HUES64 (cell line): ENCODE measurements at regions not wholly inside any gene's neighbourhood (a gene's known extent, or its start where the extent isn't known, plus 50 kb on each side); places are given as distances from the start of the nearest gene placed in this dataset.

Source experiments
- H3K27ac ChIP-seq: 2 replicates; pipeline ENCODE4 v1.7.0; 2013; ENCODE audit warnings: low read depth, low read length, inconsistent platforms
- H3K27me3 ChIP-seq: 2 replicates; pipeline ENCODE4 v1.6.1; 2013; ENCODE audit warnings: mild to moderate bottlenecking, low read length; ENCODE audit not compliant: insufficient read depth
- H3K36me3 ChIP-seq: 2 replicates; pipeline ENCODE4 v1.6.1; 2013; ENCODE audit warnings: mild to moderate bottlenecking, low read length; ENCODE audit not compliant: insufficient read depth
- H3K4me1 ChIP-seq: 2 replicates; pipeline ENCODE4 v1.6.1; 2013; ENCODE audit warnings: mild to moderate bottlenecking, low read length, moderate library complexity; ENCODE audit not compliant: insufficient read depth
- H3K4me3 ChIP-seq: 2 replicates; pipeline ENCODE4 v1.5.1; 2013; ENCODE audit warnings: mild to moderate bottlenecking, low read length, moderate library complexity
- H3K9ac ChIP-seq: 2 replicates; pipeline ENCODE4 v1.6.1; 2013; ENCODE audit warnings: mild to moderate bottlenecking, low read depth, low read length
- H3K9me3 ChIP-seq: 2 replicates; pipeline ENCODE4 v1.6.1; 2013; ENCODE audit warnings: low read depth, low read length; ENCODE audit not compliant: insufficient read depth
- WGBS: fragments of 150-250, 120-280 bp; methylation state at CpG from one replicate; pipeline ENCODE4 v1.1.7; 2013; ENCODE audit warnings: missing lambda C conversion rate; 5-methylcytosine and 5-hydroxymethylcytosine counted together

DNA sequence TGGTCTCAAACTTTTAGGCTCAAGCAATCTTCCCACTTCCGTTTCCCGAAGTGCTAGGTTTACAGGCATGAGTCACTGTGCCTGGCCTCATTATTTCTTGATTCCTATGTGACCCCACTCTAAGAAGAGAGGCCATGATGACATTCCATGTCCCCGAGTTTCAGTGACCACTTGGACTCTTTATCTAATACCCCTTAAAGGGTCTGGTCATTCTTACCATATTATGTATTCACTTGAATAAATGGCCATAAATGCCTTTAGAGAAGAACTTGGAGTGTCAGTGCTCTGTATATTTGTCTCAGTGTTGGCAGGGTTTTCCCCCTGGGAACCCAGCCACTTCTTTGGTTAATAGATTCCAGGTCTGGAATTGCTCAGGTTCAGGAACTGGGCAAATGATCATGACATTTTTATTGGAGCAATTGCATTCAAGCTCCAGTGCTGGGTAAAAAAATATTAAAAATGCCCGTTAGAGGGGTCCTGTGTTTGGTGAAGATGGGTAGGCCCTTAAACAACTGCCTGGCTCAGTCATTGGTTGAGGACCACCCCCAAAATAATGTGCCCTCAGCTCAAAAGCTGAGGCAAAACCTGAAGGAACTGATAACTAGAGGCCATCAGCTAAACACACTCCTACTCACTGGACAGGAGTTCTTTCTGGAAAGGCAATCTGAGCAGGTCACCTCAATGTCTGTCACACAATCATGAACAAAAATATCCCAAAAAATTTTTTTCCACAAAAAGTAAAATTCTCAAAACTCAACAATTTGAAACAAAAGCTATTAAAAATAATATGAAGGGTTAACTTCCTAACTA is 186.6 kb upstream of the ZNF608 start:
- Histone ChIP-seq H3K9ac (no peak overlapping the region), H3K4me3 (no peak overlapping the region), H3K27ac (no peak overlapping the region), H3K27me3 (no peaks in the 10 kb centered on the region), H3K4me1 (peaks cover 6% of the 10 kb centered on the region; the same call in 1 of the 2 replicates), H3K36me3 (no peaks in the 10 kb centered on the region), H3K9me3 (no peaks in the 10 kb centered on the region)
- 66% methylated on average over 4 of the region's 4 CpGs for WGBS

- no peak overlapping the region for H3K9ac ChIP-seq
- H3K9me3 ChIP-seq = no peaks in the 10 kb centered on the region
- 87% methylated on average over 4 of the region's 4 CpGs for WGBS
- H3K27me3 ChIP-seq = no peaks in the 10 kb centered on the region
- no peak overlapping the region for H3K4me3 ChIP-seq
- peak overlapping the region; percentile 29; the same call in 1 of the 2 replicates for H3K27ac ChIP-seq
- no peaks in the 10 kb centered on the region for H3K36me3 ChIP-seq
- H3K4me1 ChIP-seq = peaks cover 6% of the 10 kb centered on the region; the same call in 1 of the 2 replicates
Measured at GRCh38 chr5:124935065-124935464, 188.6 kb upstream of the ZNF608 start.

DNA sequence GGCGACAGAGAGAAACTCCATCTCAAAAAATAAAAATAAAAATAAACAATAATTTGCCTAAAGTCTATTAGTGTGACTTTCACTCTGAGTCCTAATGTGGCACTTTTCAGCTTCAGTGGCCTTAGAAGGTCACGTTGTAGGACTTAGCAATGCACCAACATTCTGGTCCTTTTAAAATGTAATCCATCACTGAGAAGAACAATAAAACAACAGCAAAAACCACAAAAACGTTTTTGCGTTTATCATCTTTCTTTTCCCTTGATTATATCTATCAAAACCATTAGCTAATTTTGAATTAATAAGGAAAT is 190.1 kb upstream of the ZNF608 start:
- no peaks in the 10 kb centered on the region for H3K36me3 ChIP-seq
- no peak overlapping the region for H3K27ac ChIP-seq
- no peak overlapping the region for H3K9ac ChIP-seq
- H3K4me3 ChIP-seq = no peak overlapping the region
- H3K9me3 ChIP-seq = peaks cover 6% of the 10 kb centered on the region
- WGBS = 90% methylated on average over 4 of the region's 4 CpGs
- H3K4me1 ChIP-seq = peaks cover 6% of the 10 kb centered on the region; the same call in 1 of the 2 replicates
- no peaks in the 10 kb centered on the region for H3K27me3 ChIP-seq

DNA sequence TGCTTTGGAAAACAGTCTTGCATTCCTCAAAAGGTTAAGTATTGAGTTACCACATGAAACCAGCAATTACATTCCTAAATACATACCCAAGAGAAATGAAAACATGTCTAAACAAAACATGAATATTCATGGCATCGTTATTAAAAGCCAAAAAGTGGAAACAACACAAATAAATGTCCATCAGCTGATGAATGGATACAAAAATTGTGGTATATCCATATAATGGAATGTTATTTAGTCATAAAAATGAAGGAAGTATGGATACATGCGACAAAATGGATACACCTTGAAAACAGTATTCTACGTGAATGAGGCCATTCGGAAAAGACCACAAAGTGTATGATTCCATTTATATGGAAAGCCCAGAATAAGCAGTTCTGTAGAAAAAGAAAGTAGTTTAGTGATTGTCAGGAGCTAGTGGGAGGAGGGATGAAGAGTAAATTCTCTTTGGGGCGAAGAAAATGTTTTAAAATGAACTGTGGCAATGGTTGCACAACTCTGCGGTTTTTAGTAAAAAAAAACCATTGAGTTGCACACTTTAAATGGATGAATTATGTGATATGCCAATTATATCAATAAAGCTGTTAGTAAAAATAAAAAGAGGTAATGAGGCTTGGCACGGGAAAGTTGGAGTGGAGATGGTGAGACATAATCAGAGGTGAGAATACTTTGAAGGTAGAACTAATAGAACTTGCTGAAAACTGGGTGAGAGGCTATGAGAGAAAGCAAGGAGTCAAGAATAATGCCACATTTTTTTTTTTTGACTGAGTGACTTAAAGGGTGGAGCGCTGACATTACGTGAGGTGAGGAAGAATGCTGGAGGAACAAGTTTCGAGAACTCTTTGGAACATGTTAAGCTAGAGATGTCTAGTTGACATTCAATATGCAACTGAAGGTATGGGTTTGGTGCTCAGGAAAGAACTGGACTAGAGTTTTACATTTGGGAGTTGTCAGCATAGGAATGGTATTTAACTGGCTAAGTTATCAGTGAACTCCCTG is 194.9 kb upstream of the ZNF608 start:
- no peak overlapping the region for H3K27ac ChIP-seq
- no peak overlapping the region for H3K9ac ChIP-seq
- no peak overlapping the region for H3K4me3 ChIP-seq
- H3K36me3 ChIP-seq = no peaks in the 10 kb centered on the region
- WGBS = 84% methylated on average over 10 of the region's 10 CpGs
- H3K4me1 ChIP-seq = no peaks in the 10 kb centered on the region
- H3K9me3 ChIP-seq = peaks cover 6% of the 10 kb centered on the region
- H3K27me3 ChIP-seq = no peaks in the 10 kb centered on the region

DNA sequence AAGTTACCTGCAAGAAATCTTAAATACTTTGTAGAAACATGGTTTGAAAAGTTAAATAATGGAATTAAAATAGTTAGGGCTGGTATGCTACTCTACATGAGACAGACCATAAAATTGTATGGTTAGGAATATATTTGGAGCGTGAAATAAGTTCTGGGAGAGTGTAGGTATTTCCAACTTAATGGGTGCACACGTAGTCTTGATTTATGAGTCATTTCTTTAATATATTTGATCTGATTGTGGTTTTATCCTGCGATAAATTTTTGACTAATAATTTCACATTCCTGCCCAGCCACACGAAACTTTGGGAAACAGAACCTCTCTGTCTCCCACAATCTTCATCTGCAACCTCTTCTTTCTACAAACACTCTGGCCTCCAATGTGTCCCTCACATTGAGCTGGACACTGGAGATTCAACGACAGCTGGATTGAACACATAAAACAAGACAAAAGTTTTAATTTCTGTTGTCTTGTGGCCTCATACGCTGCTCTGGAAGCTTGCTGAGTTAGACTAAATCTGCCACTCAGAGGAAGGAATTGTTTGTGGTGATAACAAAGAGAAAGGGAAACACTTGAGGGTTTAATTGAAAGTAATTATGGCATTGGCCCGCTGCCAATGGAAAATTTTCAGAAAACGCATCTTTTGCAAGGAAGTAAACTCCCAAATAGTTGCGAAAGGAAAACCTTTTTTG is 201.8 kb upstream of the ZNF608 start:
- no peaks in the 10 kb centered on the region for H3K36me3 ChIP-seq
- H3K9me3 ChIP-seq = no peaks in the 10 kb centered on the region
- H3K4me1 ChIP-seq = peaks cover 23% of the 10 kb centered on the region
- no peak overlapping the region for H3K4me3 ChIP-seq
- no peak overlapping the region for H3K27ac ChIP-seq
- WGBS = 90% methylated on average over 9 of the region's 9 CpGs
- H3K27me3 ChIP-seq = no peaks in the 10 kb centered on the region
- H3K9ac ChIP-seq = no peak overlapping the region; the same call in 1 of the 2 replicates

DNA sequence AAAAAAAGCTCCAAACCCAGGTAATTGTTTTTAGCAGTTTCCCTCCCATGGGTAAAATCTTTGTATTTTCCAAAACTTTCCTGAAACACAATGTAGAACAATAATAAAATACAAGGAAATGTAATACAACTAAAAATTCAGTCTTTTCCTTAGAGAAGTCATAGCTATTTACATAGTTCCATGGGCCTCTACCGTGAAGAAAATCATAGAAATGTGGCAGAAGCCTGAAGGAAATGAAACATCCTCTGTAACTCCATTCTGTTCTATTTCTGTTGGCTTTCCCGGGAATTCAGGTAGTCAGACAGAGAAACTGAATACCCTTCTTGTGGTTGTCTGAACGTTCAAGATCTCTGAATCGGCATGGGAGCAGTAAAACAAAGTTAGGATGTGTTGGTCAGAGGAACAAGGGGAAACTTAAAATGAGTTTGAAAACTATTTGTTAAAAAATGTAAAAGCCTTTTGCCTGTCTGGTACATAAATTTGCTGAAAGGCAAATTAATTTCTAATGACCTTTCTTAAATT is 202.4 kb upstream of the ZNF608 start:
- Histone ChIP-seq H3K4me3 (no peak overlapping the region), H3K36me3 (no peaks in the 10 kb centered on the region), H3K27ac (peak overlapping the region; percentile 24; the same call in 1 of the 2 replicates), H3K4me1 (peaks cover 23% of the 10 kb centered on the region), H3K27me3 (no peaks in the 10 kb centered on the region), H3K9ac (no peak overlapping the region; the same call in 1 of the 2 replicates), H3K9me3 (no peaks in the 10 kb centered on the region)
- 66% methylated on average over 4 of the region's 4 CpGs for WGBS

DNA sequence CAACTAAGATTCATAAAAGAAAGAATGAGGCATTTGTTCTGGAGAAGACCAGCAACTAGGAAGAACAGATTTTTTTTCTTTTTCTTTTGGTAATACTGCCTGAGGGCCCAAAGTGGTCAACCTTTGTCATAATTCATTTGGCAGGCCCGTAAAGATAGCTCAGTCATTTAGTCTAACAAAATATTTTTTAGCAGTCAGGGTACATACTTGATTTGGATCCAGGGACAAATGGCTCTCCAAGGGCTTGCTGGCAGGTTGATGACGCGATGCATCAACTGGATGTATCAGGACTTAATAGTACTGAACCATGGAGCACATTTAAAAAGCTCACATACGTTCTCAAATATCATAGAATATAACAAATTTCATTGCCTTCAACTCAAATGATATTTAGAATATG is 203.4 kb upstream of the ZNF608 start:
- H3K27me3 ChIP-seq = no peaks in the 10 kb centered on the region
- peaks cover 23% of the 10 kb centered on the region for H3K4me1 ChIP-seq
- no peak overlapping the region; the same call in 1 of the 2 replicates for H3K27ac ChIP-seq
- H3K9me3 ChIP-seq = no peaks in the 10 kb centered on the region
- H3K9ac ChIP-seq = no peak overlapping the region
- no peaks in the 10 kb centered on the region for H3K36me3 ChIP-seq
- H3K4me3 ChIP-seq = no peak overlapping the region
- WGBS = 90% methylated on average over 4 of the region's 4 CpGs

GRCh38 chr5:124951105-124951504 is 204.7 kb upstream of the ZNF608 start:
- Histone ChIP-seq H3K9ac (no peak overlapping the region), H3K27ac (no peak overlapping the region), H3K4me1 (peaks cover 23% of the 10 kb centered on the region), H3K36me3 (no peaks in the 10 kb centered on the region), H3K9me3 (no peaks in the 10 kb centered on the region), H3K4me3 (no peak overlapping the region), H3K27me3 (no peaks in the 10 kb centered on the region)
- WGBS = 97% methylated on average over 3 of the region's 3 CpGs

DNA sequence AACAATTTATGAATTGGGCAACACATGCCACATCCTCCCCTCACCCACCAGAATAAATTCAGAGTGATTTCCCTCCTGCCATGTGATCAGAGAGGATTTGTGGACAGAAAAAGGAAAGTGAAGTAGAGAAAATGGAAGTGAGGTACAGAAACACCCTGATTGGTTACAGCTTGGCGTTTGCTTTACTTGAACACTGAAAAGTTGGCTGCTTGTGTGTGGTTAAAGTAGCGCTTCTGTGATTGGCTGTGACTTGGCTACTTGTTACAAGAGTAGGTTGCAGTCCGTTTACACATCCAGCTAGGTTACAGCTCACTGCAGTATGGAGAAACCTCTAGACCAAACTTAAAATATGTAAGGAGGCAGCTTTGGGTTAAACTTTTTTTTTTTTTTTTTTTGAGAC is 205.2 kb upstream of the ZNF608 start:
- H3K4me1 ChIP-seq = peaks cover 23% of the 10 kb centered on the region
- no peaks in the 10 kb centered on the region for H3K9me3 ChIP-seq
- no peak overlapping the region for H3K27ac ChIP-seq
- WGBS = 86% methylated on average over 3 of the region's 3 CpGs
- H3K9ac ChIP-seq = no peak overlapping the region
- H3K4me3 ChIP-seq = no peak overlapping the region
- no peaks in the 10 kb centered on the region for H3K27me3 ChIP-seq
- no peaks in the 10 kb centered on the region for H3K36me3 ChIP-seq

- Histone ChIP-seq H3K27me3 (no peaks in the 10 kb centered on the region), H3K9me3 (no peaks in the 10 kb centered on the region), H3K9ac (no peak overlapping the region), H3K36me3 (no peaks in the 10 kb centered on the region), H3K4me1 (peaks cover 23% of the 10 kb centered on the region), H3K27ac (no peak overlapping the region), H3K4me3 (no peak overlapping the region)
- WGBS = 93% methylated on average over 7 of the region's 7 CpGs
Measured at GRCh38 chr5:124952079-124952478, 205.6 kb upstream of the ZNF608 start.
